A549 (cell line): ENCODE measurements at regions not wholly inside any gene's neighbourhood (a gene's known extent, or its start where the extent isn't known, plus 50 kb on each side); places are given as distances from the start of the nearest gene placed in this dataset.
"Not testable (repeated sequence)": the region's sequence is repeated elsewhere in the genome, so short reads cannot be mapped to it uniquely, and the experiment has no call there.

Experiments used
- ATAC-seq, 2 experiments: fragments of 200-7000 bp in 1 of 2; fragments of >200 bp in 1 of 2; cut with Nextera tagmentation in 1 of 2; cut with Tn5 transposase in 1 of 2; 3 replicates each; pipeline versions ENCODE4 v1.8.0 to v1.9.1; 2018 to 2020; ENCODE audit warnings: mild to moderate bottlenecking in 1 of 2, moderate library complexity in 1 of 2
- CTCF ChIA-PET: fragments of 300-600 bp; sonication (Branson Sonifier 250); formaldehyde crosslinking; extraction: SDS; loops from one replicate; lab custom pipeline; 2021; ENCODE audit warnings: antibody characterized with exemption, inconsistent platforms; lab: Yijun Ruan, JAX
- POLR2A ChIA-PET: fragments of 350-600 bp; formaldehyde crosslinking; extraction: SDS; loops from one replicate; lab custom pipeline; 2021; ENCODE audit warnings: antibody characterized with exemption, inconsistent platforms; lab: Yijun Ruan, JAX
- DNase-seq, 2 experiments: peaks; one replicate each; pipeline versions ENCODE4 v3.0.0 to v3.0.0-alpha.2; 2011 to 2016; ENCODE audit warnings: low read depth in 1 of 2, low spot score in 1 of 2
- FAIRE-seq: peaks from 2 replicates; lab custom pipeline; 2011; peaks lifted over from hg19 to GRCh38; lab: Jason Lieb, UNC
- H3K27ac ChIP-seq, 2 experiments: fragments of >200 bp; sonication (Bioruptor Twin); formaldehyde crosslinking; 3 replicates each; pipeline ENCODE4 v1.5.1; 2016 to 2017
- H3K4me1 ChIP-seq: fragments of >200 bp; sonication (Bioruptor Twin); formaldehyde crosslinking; 3 replicates; pipeline ENCODE4 v1.6.1; 2016
- H3K4me2 ChIP-seq: fragments of >200 bp; sonication (Bioruptor Twin); formaldehyde crosslinking; 3 replicates; pipeline ENCODE4 v1.6.1; 2016
- H3K4me3 ChIP-seq: fragments of >200 bp; sonication (Bioruptor Twin); formaldehyde crosslinking; 3 replicates; pipeline ENCODE4 v1.5.1; 2016
- H3K9me3 ChIP-seq: fragments of >200 bp; sonication (Bioruptor Twin); formaldehyde crosslinking; 3 replicates; pipeline ENCODE4 v1.6.1; 2016
- ATOH8 ChIP-seq: fragments of 250-450 bp; sonication (Bioruptor Pico); IDR thresholded peaks from 2 replicates; pipeline ENCODE4 v1.5.0; 2020; ENCODE audit warnings: low read depth, mild to moderate bottlenecking, moderate library complexity
- BCL3 ChIP-seq: fragments of >200 bp; sonication (Bioruptor Twin); formaldehyde crosslinking; IDR thresholded peaks from 3 replicates; pipeline ENCODE4 v1.6.1; 2016
- BHLHE40 ChIP-seq: IDR thresholded peaks from 2 replicates; pipeline ENCODE4 v1.6.1; 2012; ENCODE audit warnings: low read depth, low read length, inconsistent platforms
- CBX8 ChIP-seq: fragments of 200-600 bp; sonication (generic); IDR thresholded peaks from 2 replicates; pipeline ENCODE4 v1.6.1; 2016
- CHD2 ChIP-seq: fragments of 150-350 bp; IDR thresholded peaks from 2 replicates; pipeline ENCODE4 v1.6.1; 2014; ENCODE audit warnings: low read length; ENCODE audit not compliant: partially characterized antibody
- CHD4 ChIP-seq: fragments of 200-600 bp; sonication (generic); IDR thresholded peaks from 2 replicates; pipeline ENCODE4 v1.6.1; 2016; ENCODE audit warnings: antibody characterized with exemption, mild to moderate bottlenecking, borderline replicate concordance
- ESRRA ChIP-seq: fragments of 150-350 bp; IDR thresholded peaks from 2 replicates; pipeline ENCODE4 v1.6.1; 2014; ENCODE audit warnings: mild to moderate bottlenecking, low read length, borderline replicate concordance
- HOXB5 ChIP-seq: fragments of 250-450 bp; sonication (Bioruptor Pico); IDR thresholded peaks from 2 replicates; pipeline ENCODE4 v1.5.0; 2020; ENCODE audit warnings: mild to moderate bottlenecking, moderate library complexity
- JUNB ChIP-seq: fragments of >200 bp; sonication (Bioruptor Twin); formaldehyde crosslinking; IDR thresholded peaks from 2 replicates; pipeline ENCODE4 v1.6.1; 2016
- KDM1A ChIP-seq: fragments of 200-600 bp; sonication (generic); IDR thresholded peaks from 2 replicates; pipeline ENCODE4 v1.6.1; 2016; ENCODE audit warnings: low read depth, mild to moderate bottlenecking
- MAFK ChIP-seq: fragments of 450-650 bp; IDR thresholded peaks from 2 replicates; pipeline ENCODE4 v1.6.1; 2014; ENCODE audit not compliant: partially characterized antibody
- MAX ChIP-seq: IDR thresholded peaks from 2 replicates; pipeline ENCODE4 v1.6.1; 2012
- MYC ChIP-seq: IDR thresholded peaks from 2 replicates; pipeline ENCODE4 v1.6.1; 2012; ENCODE audit warnings: mild to moderate bottlenecking, inconsistent platforms, low read length, improper control_type of control experiment, borderline replicate concordance
- NR3C1 ChIP-seq: fragments of >200 bp; sonication (Bioruptor Twin); formaldehyde crosslinking; IDR thresholded peaks from 3 replicates; pipeline ENCODE4 v1.6.1; 2017
- PBX3 ChIP-seq: IDR thresholded peaks from 2 replicates; pipeline ENCODE4 v1.6.1; 2012
- RAD21 ChIP-seq, 2 experiments: fragments of >200 bp in 1 of 2; sonication (Bioruptor Twin) in 1 of 2; formaldehyde crosslinking in 1 of 2; IDR thresholded peaks in 1 of 2; conservative IDR thresholded peaks in 1 of 2; 2 replicates in 1 of 2; 3 replicates in 1 of 2; pipeline ENCODE4 v1.6.1; 2012 to 2018; ENCODE audit warnings: inconsistent platforms in 1 of 2
- RFX5 ChIP-seq: fragments of 450-650 bp; IDR thresholded peaks from 2 replicates; pipeline ENCODE4 v1.7.1; 2014; ENCODE audit warnings: antibody characterized with exemption, mild to moderate bottlenecking, moderate library complexity
- ZC3H11A ChIP-seq: fragments of 450-650 bp; IDR thresholded peaks from 2 replicates; pipeline ENCODE4 v1.6.1; 2014; ENCODE audit warnings: antibody characterized with exemption, mild to moderate bottlenecking
- ZFP36 ChIP-seq: fragments of 450-650 bp; IDR thresholded peaks from 2 replicates; pipeline ENCODE4 v1.6.1; 2014; ENCODE audit warnings: borderline replicate concordance; ENCODE audit not compliant: partially characterized antibody
- ZNF302 ChIP-seq: fragments of 250-450 bp; sonication (Bioruptor Pico); IDR thresholded peaks from 2 replicates; pipeline ENCODE4 v1.9.0; 2021; ENCODE audit warnings: inconsistent platforms, mild to moderate bottlenecking, moderate library complexity
- ZSCAN20 ChIP-seq: fragments of 250-450 bp; sonication (Bioruptor Pico); IDR thresholded peaks from 2 replicates; pipeline ENCODE4 v1.8.0; 2022; ENCODE audit warnings: mild to moderate bottlenecking, moderate library complexity
- WGBS: methylation state at CpG from one replicate; pipeline ENCODE4 v1.1.6; 2017; ENCODE audit errors: missing lambda C conversion rate; 5-methylcytosine and 5-hydroxymethylcytosine counted together

- TF ChIP-seq MAX (no peak), ZC3H11A (no peak), MYC (no peak), CBX8 (no peak), ATOH8 (CRISPR knock-in tag) (no peak), KDM1A (no peak), BHLHE40 (no peak), RFX5 (no peak)
These were observed 88.8 kb downstream of the CPN2 start (continued) for GRCh38 chr3:194262176-194262924.

- DNase-seq (no peak), ATAC-seq (no peak), FAIRE-seq (no peak)
- no peak overlapping the region for H3K4me3 ChIP-seq
- POLR2A ChIA-PET = no interaction called here
- CTCF ChIA-PET = no interaction called here
- H3K4me1 ChIP-seq = no peaks in the 10 kb centered on the region
- H3K4me2 ChIP-seq = no peak overlapping the region
- H3K27ac ChIP-seq = no peak overlapping the region
- peaks cover 6% of the 10 kb centered on the region; the same call in 1 of the 3 replicates for H3K9me3 ChIP-seq
- TF ChIP-seq HOXB5 (CRISPR knock-in tag) = no peak
- WGBS = 85% methylated on average over 5 of the region's 5 CpGs
These were observed 88.2 kb downstream of the CPN2 start for GRCh38 chr3:194262925-194263305.

GRCh38 chr3:194264631-194265504 lies 86.3 kb downstream of the CPN2 start:
- H3K9me3 ChIP-seq, H3K27ac ChIP-seq, H3K4me3 ChIP-seq, H3K4me2 ChIP-seq, FAIRE-seq, DNase-seq, ATAC-seq, POLR2A ChIA-PET, H3K4me1 ChIP-seq: not testable (repeated sequence)
- 92% methylated on average over 15 of the region's 37 CpGs for WGBS
- CTCF ChIA-PET = interaction anchor here (0.7 kb wide), 1 partner anchor 1319 kb away, joined by 3 read pairs; no protein-coding TSS in a partner anchor

GRCh38 chr3:194265505-194265892 lies 85.6 kb downstream of the CPN2 start:
- WGBS = 78% methylated on average over 10 of the region's 19 CpGs
- FAIRE-seq (no peak), ATAC-seq (no peak), DNase-seq (no peak)
- POLR2A ChIA-PET = no interaction called here
- no peak overlapping the region for H3K4me2 ChIP-seq
- no peak overlapping the region for H3K27ac ChIP-seq
- no peak overlapping the region for H3K4me3 ChIP-seq
- no peaks in the 10 kb centered on the region for H3K4me1 ChIP-seq
- TF ChIP-seq PBX3 (no peak), NR3C1 (no peak), RAD21 (conservative IDR thresholded peaks at IDR 0.05 in 1 of 2, IDR thresholded peaks at IDR 0.05 in 1 of 2) (no peak), MAFK (no peak), ZNF302 (CRISPR knock-in tag) (no peak), ZFP36 (no peak), JUNB (no peak), ZSCAN20 (CRISPR knock-in tag) (no peak), CHD2 (no peak), MYC (no peak), CHD4 (no peak), BCL3 (no peak), ESRRA (no peak)
- no peaks in the 10 kb centered on the region for H3K9me3 ChIP-seq
- CTCF ChIA-PET = no interaction called here
